ENCODE measurements at regions not wholly inside any gene's neighbourhood (a gene's known extent, or its start where the extent isn't known, plus 50 kb on each side); places are given as distances from the start of the nearest gene placed in this dataset.

DNA sequence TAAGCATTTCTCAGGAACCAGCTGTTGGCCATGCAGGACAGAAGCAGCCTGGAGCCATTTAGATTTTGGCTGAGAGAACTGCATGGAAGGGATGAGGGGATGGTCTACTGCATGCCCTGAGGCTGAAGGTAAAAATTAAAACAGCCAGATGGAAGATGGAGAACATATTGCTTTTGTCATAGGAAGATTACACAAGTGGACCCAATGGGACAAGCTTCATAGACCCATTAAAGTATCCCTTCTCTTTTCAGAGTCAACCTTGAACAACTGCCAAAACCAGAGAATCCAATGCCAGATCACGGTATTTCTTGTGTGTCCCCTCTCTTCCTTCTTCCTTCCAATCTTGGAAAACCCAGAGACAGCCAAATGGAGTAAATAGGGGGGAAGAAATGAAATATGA is 253.4 kb downstream of the NR2F1-AS1 start:
- Histone ChIP-seq H3K4me3 (no peak overlapping the region), H3K9me3 (no peaks in the 10 kb centered on the region), H3K36me3 (ENCODE audit: insufficient read depth in 1 of 2, low read depth in 1 of 2) (no peaks in the 10 kb centered on the region), H3K27ac (no peak overlapping the region), H3K4me1 (peaks cover 4% of the 10 kb centered on the region), H3K27me3 (ENCODE audit: insufficient read depth in 3 of 3, low read length in 2 of 3) (no peaks in the 10 kb centered on the region)
- no peak for TF ChIP-seq CTCF (IDR thresholded peaks at IDR 0.05)
- WGBS, 3 donors: 13 to 32% (median 24%) methylated on average over 1 of the region's 1 CpG
- no peak for ATAC-seq
- no peak for DNase-seq
- intact Hi-C loops (cut with DNase I): no loop called here

DNA sequence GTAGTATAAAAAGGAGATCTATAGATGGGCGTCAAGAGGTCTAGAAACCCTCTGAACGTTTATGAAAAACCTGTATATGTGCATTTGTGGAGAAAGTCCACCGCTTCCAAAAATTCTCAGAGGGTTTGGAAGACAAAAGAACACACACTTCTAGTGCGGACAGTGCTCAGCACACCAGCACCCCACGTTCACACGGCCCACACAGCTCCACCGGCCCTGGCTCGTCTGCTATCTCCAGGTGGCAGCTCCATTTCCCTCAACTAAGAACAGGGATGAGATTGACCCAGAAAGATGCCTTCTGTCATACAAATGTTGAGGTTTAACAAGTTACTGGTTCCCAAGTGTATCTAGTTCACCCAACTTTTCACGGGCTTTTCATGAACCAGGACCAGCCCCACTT is 255.1 kb downstream of the NR2F1-AS1 start:
- H3K36me3 ChIP-seq (ENCODE audit: insufficient read depth in 1 of 2, low read depth in 1 of 2): no peaks in the 10 kb centered on the region
- no peak for TF ChIP-seq CTCF (IDR thresholded peaks at IDR 0.05)
- H3K9me3 ChIP-seq: no peaks in the 10 kb centered on the region
- no peak for DNase-seq
- no peak for ATAC-seq
- H3K27ac ChIP-seq: no peak overlapping the region
- intact Hi-C loops (cut with DNase I): no loop called here
- WGBS, 3 donors: 94 to 98% (median 94%) methylated on average over 9 of the region's 9 CpGs
- no peak overlapping the region for H3K4me3 ChIP-seq
- H3K27me3 ChIP-seq (ENCODE audit: insufficient read depth in 3 of 3, low read length in 2 of 3): no peaks in the 10 kb centered on the region
- H3K4me1 ChIP-seq: peaks cover 1% of the 10 kb centered on the region

DNA sequence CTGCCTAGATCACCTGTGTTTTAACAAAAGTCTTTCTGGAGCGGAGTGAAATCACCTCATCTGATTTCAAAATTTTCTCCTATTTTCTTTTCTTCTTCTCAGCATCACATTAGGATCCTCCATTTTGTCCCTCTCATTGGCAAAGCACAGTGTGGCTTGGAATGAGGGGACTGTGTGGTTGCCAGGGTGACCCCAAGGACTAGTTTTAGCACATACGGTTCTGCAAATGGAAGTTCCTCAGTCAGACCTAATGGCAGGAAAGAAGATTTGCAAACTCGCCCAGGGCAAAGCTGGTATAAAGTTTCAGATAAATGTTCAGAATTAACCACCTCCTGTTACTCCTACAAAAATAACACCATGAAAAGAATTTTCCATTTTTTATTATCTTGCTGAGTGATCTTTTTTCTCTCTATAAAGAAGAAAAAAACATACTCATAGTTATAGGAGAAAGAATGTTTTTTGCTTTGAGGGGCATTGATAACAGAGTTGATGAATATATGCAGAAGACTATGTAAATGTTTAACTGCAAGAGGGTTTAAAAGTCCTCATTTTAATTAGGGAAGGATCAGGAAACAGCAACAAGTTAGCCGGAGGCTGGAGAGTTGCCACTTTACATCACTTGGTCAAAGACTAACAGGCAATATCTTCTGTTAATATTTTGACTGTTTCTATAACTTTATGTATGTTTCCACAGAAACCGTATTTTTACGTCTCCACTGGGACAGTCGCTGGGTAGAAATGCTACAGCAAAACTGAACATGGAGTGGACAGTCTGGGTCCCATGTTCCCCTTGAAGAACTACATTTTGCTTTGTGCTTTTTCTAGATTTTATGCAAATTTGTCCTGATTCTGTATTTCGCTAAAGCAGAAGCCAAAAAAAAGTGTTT is 257.8 kb downstream of the NR2F1-AS1 start:
- ATAC-seq (no peak), DNase-seq (no peak)
- Histone ChIP-seq H3K36me3 (ENCODE audit: insufficient read depth in 1 of 2, low read depth in 1 of 2) (no peaks in the 10 kb centered on the region), H3K27me3 (ENCODE audit: insufficient read depth in 3 of 3, low read length in 2 of 3) (no peaks in the 10 kb centered on the region), H3K9me3 (no peaks in the 10 kb centered on the region), H3K4me3 (no peak overlapping the region), H3K4me1 (no peaks in the 10 kb centered on the region), H3K27ac (no peak overlapping the region)
- WGBS, 3 donors: 67 to 79% (median 72%) methylated on average over 8 of the region's 8 CpGs
- intact Hi-C loops (cut with DNase I): no loop called here
- no peak for TF ChIP-seq CTCF (IDR thresholded peaks at IDR 0.05)

GRCh38 chr5:93320920-93321445 is 260.0 kb downstream of the NR2F1-AS1 start:
- ATAC-seq: no peak
- no peak overlapping the region for H3K27ac ChIP-seq
- WGBS, 3 donors: 46 to 54% (median 52%) methylated on average over 3 of the region's 3 CpGs
- H3K36me3 ChIP-seq (ENCODE audit: insufficient read depth in 1 of 2, low read depth in 1 of 2): no peaks in the 10 kb centered on the region
- H3K27me3 ChIP-seq (ENCODE audit: insufficient read depth in 3 of 3, low read length in 2 of 3): no peaks in the 10 kb centered on the region
- H3K4me1 ChIP-seq: no peaks in the 10 kb centered on the region
- no peak for TF ChIP-seq CTCF (IDR thresholded peaks at IDR 0.05)
- H3K4me3 ChIP-seq: no peak overlapping the region
- no peaks in the 10 kb centered on the region for H3K9me3 ChIP-seq
- intact Hi-C loops (cut with DNase I): no loop called here
- DNase-seq: no peak
